ENCODE measurements at regions not wholly inside any gene's neighbourhood (a gene's known extent, or its start where the extent isn't known, plus 50 kb on each side); places are given as distances from the start of the nearest gene placed in this dataset.

DNA sequence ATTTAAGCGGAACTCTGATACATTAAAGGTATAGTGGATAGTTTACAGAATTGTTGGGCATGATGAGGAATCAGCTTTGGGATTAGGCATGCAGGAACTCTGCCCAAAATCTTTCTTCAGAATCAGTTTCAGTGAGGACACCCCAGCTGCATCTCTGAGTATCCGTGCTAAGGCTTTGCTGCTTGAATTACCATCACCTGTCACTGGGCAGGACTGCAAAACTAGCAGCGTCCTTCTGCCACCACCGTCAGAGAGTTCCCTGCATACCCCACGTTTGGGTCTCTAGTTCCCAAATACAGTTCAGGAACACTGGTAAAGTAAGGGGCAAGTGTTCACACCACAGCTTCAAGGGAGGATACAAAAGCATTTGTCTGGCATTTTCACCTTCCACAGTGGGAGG lies 164.6 kb upstream of the ARHGEF26 start:
- Mint-ChIP-seq H3K4me1 (ENCODE audit: unreplicated experiment) (no peaks in the 10 kb centered on the region), H3K36me3 (ENCODE audit: unreplicated experiment) (no peaks in the 10 kb centered on the region), H3K4me3 (ENCODE audit: unreplicated experiment) (no peak overlapping the region), H3K9me3 (ENCODE audit: unreplicated experiment) (no peaks in the 10 kb centered on the region), H3K27me3 (ENCODE audit: unreplicated experiment) (peaks cover 16% of the 10 kb centered on the region), H3K27ac (ENCODE audit: unreplicated experiment) (no peak overlapping the region)
- no peak for DNase-seq (ENCODE audit: extremely low spot score, unreplicated experiment)
- TF ChIP-seq CTCF (IDR thresholded peaks at IDR 0.05) = no peak

DNA sequence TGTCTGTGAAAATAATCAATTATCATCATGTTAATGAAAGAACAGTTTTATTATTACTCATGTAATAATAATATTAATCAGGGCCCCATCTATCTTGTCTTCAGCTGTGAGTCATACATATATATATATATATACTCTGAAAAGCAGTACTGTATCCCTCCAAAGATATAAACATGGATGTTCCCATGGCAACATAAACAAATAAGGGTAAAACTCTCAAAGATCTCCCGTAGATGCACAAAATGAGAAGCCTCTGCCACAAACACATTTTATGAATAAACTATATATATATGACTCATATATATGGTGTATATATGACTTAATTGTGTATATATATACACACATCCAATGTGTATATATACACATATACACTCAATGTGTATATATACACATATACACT lies 163.8 kb upstream of the ARHGEF26 start:
- Mint-ChIP-seq H3K27ac (ENCODE audit: unreplicated experiment) (no peak overlapping the region), H3K4me3 (ENCODE audit: unreplicated experiment) (no peak overlapping the region), H3K9me3 (ENCODE audit: unreplicated experiment) (no peaks in the 10 kb centered on the region), H3K27me3 (ENCODE audit: unreplicated experiment) (peaks cover 13% of the 10 kb centered on the region), H3K4me1 (ENCODE audit: unreplicated experiment) (no peaks in the 10 kb centered on the region), H3K36me3 (ENCODE audit: unreplicated experiment) (no peaks in the 10 kb centered on the region)
- TF ChIP-seq CTCF (IDR thresholded peaks at IDR 0.05) = no peak
- DNase-seq (ENCODE audit: extremely low spot score, unreplicated experiment) = no peak

DNA sequence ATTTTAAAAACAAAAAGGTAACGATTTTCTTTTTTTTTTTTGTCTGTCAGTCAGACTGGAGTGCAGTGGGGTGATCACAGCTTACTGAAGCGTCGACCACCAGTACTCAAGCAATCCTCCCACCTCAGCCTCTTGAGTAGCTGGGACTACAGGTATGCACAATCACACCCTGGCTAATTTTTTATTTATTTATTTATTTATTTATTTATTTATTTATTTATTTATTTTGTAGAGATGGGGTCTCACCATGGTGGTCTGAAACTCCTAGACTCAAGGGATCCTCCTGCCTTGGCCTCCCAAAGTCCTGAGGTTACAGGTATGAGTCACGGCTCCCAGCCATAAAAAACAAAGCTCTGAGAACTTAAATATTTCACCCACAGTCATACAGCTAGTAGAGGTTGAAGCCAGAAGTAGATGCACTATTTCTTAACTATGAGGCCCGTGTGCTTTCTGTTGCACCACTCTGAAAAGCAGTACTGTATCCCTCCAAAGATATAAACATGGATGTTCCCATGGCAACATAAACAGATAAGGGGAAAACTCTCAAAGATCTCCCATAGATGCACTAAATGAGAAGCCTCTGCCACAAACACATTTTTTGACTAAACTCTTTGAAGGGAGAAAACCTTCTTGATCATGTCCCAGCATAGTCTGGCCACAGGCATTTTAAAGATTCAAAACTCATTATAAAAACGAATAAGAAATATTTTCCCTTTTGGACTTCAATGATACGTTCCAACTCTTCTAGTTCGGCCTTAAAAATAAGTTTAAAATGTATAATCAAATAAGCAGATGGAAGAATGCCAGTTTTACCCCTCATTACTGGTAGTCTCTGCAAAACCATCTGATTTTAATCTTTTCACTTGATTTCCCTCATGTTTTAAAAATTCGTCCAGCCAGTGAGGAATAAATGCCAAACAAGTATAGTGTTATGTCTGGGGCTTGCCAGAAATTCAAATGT lies 162.3 kb upstream of the ARHGEF26 start:
- DNase-seq (ENCODE audit: extremely low spot score, unreplicated experiment) = no peak
- H3K36me3 Mint-ChIP-seq (ENCODE audit: unreplicated experiment) = no peaks in the 10 kb centered on the region
- H3K9me3 Mint-ChIP-seq (ENCODE audit: unreplicated experiment) = no peaks in the 10 kb centered on the region
- no peak overlapping the region for H3K27ac Mint-ChIP-seq (ENCODE audit: unreplicated experiment)
- no peak for TF ChIP-seq CTCF (IDR thresholded peaks at IDR 0.05)
- H3K4me3 Mint-ChIP-seq (ENCODE audit: unreplicated experiment) = no peak overlapping the region
- H3K4me1 Mint-ChIP-seq (ENCODE audit: unreplicated experiment) = no peaks in the 10 kb centered on the region
- H3K27me3 Mint-ChIP-seq (ENCODE audit: unreplicated experiment) = peaks cover 8% of the 10 kb centered on the region

- no peaks in the 10 kb centered on the region for H3K36me3 Mint-ChIP-seq (ENCODE audit: unreplicated experiment)
- H3K27ac Mint-ChIP-seq (ENCODE audit: unreplicated experiment) = no peak overlapping the region
Observed at GRCh38 chr3:153960458-153961074, 160.6 kb upstream of the ARHGEF26 start.

More at GRCh38 chr3:153960458-153961074, 160.6 kb upstream of the ARHGEF26 start:
- H3K4me3 Mint-ChIP-seq (ENCODE audit: unreplicated experiment) = no peak overlapping the region
- no peak for DNase-seq (ENCODE audit: extremely low spot score, unreplicated experiment)
- TF ChIP-seq CTCF (IDR thresholded peaks at IDR 0.05) = no peak
- no peaks in the 10 kb centered on the region for H3K4me1 Mint-ChIP-seq (ENCODE audit: unreplicated experiment)
- no peaks in the 10 kb centered on the region for H3K9me3 Mint-ChIP-seq (ENCODE audit: unreplicated experiment)
- peaks cover 6% of the 10 kb centered on the region for H3K27me3 Mint-ChIP-seq (ENCODE audit: unreplicated experiment)
